Omental fat pad (tissue), 3 donors: ENCODE measurements at regions not wholly inside any gene's neighbourhood (a gene's known extent, or its start where the extent isn't known, plus 50 kb on each side); places are given as distances from the start of the nearest gene placed in this dataset.

ENCODE experiments used
- ATAC-seq: fragments of 150-250 bp; one replicate; pipeline ENCODE4 v1.9.1; 2016; ENCODE audit warnings: mild to moderate bottlenecking, moderate library complexity; ENCODE audit not compliant: low FRiP score
- DNase-seq: peaks from one replicate; pipeline ENCODE4 v3.0.0-alpha.2; 2019; ENCODE audit warnings: low spot score
- CTCF ChIP-seq, 3 donors: fragments of 450-650 bp; IDR thresholded peaks; one replicate each; pipeline ENCODE4 v1.5.1; 2016 to 2017; ENCODE audit warnings: antibody characterized with exemption in 3 of 3, mild to moderate bottlenecking in 3 of 3, moderate library complexity in 2 of 3

GRCh38 chr18:46400449-46400848 is 256.6 kb downstream of the LOXHD1 start:
- TF ChIP-seq CTCF (IDR thresholded peaks at IDR 0.05): no peak
- DNase-seq (no peak), ATAC-seq (no peak)

GRCh38 chr18:46401486-46402070 is 255.4 kb downstream of the LOXHD1 start:
- no peak for TF ChIP-seq CTCF (IDR thresholded peaks at IDR 0.05)
- ATAC-seq (no peak), DNase-seq (no peak)

DNA sequence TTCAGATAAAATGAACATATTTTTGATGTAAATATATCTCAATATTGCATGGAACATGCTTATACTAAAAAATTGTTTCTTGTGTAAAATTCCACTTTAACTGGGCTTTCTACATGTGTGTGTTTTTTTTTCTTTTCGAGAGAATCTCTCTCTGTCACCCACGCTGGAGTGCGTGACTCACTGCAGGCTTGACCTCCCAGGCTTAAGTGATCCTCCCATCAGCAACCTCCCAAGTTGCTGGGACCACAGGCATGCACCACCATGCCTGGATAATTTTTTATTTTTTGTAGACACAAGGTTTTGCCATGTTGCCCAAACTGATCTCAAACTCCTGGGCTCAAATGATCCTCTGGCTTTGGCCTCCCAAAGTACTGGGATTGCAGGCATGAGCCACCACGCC is 254.6 kb downstream of the LOXHD1 start:
- no peak for TF ChIP-seq CTCF (IDR thresholded peaks at IDR 0.05)
- ATAC-seq: no peak
- no peak for DNase-seq

GRCh38 chr18:46402945-46403344 is 254.1 kb downstream of the LOXHD1 start:
- ATAC-seq: no peak
- TF ChIP-seq CTCF (IDR thresholded peaks at IDR 0.05): no peak
- no peak for DNase-seq

GRCh38 chr18:46405832-46406538 is 251.0 kb downstream of the LOXHD1 start:
- ATAC-seq (no peak), DNase-seq (no peak)
- TF ChIP-seq CTCF (IDR thresholded peaks at IDR 0.05): no peak

- no peak for TF ChIP-seq CTCF (IDR thresholded peaks at IDR 0.05)
- ATAC-seq (no peak), DNase-seq (no peak)
These were observed 250.5 kb downstream of the LOXHD1 start for GRCh38 chr18:46406539-46406932.
